HCT116 (cell line): ENCODE measurements at regions not wholly inside any gene's neighbourhood (a gene's known extent, or its start where the extent isn't known, plus 50 kb on each side); places are given as distances from the start of the nearest gene placed in this dataset.

Source experiments
- ATAC-seq: fragments of 200-7000 bp; cut with Tn5 transposase; 2 replicates; pipeline ENCODE4 v1.9.1; 2020; ENCODE audit warnings: mild to moderate bottlenecking, moderate library complexity
- BruUV-seq: library from RNA; stranded (reverse); fragments of 400-500 nt; replicated peaks from 2 replicates; lab custom pipeline; 2021; lab: Mats Ljungman, UMichigan
- CTCF ChIA-PET: fragments of 300-600 bp; sonication (Branson Sonifier 250); formaldehyde crosslinking; loops from one replicate; lab custom pipeline; 2021; ENCODE audit warnings: antibody characterized with exemption; lab: Charles Lee
- POLR2A ChIA-PET: fragments of 300-600, 350-600 bp; sonication (Branson Sonifier 250); formaldehyde crosslinking; loops from one replicate; lab custom pipeline; 2021; ENCODE audit warnings: antibody characterized with exemption; lab: Charles Lee
- RAD21 ChIA-PET, 2 experiments: fragments of 300-600 bp; sonication (Branson Sonifier 250); formaldehyde crosslinking; loops; one replicate each; lab custom pipeline; 2023; ENCODE audit warnings: low total read pairs in 2 of 2; ENCODE audit not compliant: uncharacterized antibody in 2 of 2, unreplicated experiment in 2 of 2, low non-redundant PET in 1 of 2; lab: Charles Lee
- DNase-seq: peaks from one replicate; pipeline ENCODE4 v3.0.0-alpha.2; 2010; ENCODE audit warnings: low read depth, low spot score
- H2AFZ ChIP-seq: fragments of 200-600 bp; shearing (Covaris generic), sonication (generic); 2 replicates; pipeline ENCODE4 v1.6.1; 2017; ENCODE audit warnings: low read depth, mixed run types, mixed read lengths, antibody characterized with exemption, low read length; ENCODE audit not compliant: poor library complexity, severe bottlenecking
- H3K27ac ChIP-seq: 2 replicates; pipeline ENCODE4 v1.5.1; 2012; ENCODE audit warnings: low read depth, low read length
- H3K27me3 ChIP-seq: fragments of 200-600 bp; sonication (generic); 2 replicates; pipeline ENCODE4 v1.6.1; 2016; ENCODE audit warnings: mixed run types, low read length, mixed read lengths; ENCODE audit not compliant: insufficient read depth
- H3K36me3 ChIP-seq, 2 experiments: fragments of 200-500 bp in 1 of 2; fragments of 200-600 bp in 1 of 2; sonication (Bioruptor generic) in 1 of 2; sonication (generic) in 1 of 2; 2 replicates each; pipeline versions ENCODE4 v1.5.1 to v1.6.1; 2014 to 2016; ENCODE audit warnings: low read length in 2 of 2, inconsistent platforms in 1 of 2, mixed read lengths in 1 of 2, mixed run types in 1 of 2; ENCODE audit not compliant: insufficient read depth in 2 of 2, control insufficient read depth in 1 of 2
- H3K4me1 ChIP-seq, 2 experiments: fragments of 200-600 bp in 1 of 2; sonication (generic) in 1 of 2; 2 replicates each; pipeline versions ENCODE4 v1.5.1 to v1.6.1; 2012 to 2017; ENCODE audit warnings: low read length in 2 of 2, inconsistent platforms in 1 of 2, mild to moderate bottlenecking in 1 of 2, mixed read lengths in 1 of 2, mixed run types in 1 of 2, moderate library complexity in 1 of 2; ENCODE audit not compliant: insufficient read depth in 2 of 2, control insufficient read depth in 1 of 2
- H3K4me2 ChIP-seq: fragments of 200-600 bp; sonication (generic); 2 replicates; pipeline ENCODE4 v1.6.1; 2017; ENCODE audit warnings: mixed run types, low read length, mixed read lengths
- H3K4me3 ChIP-seq, 2 experiments: fragments of 200-600 bp in 1 of 2; sonication (generic) in 1 of 2; replicated peaks in 1 of 2; 2 replicates each; pipeline ENCODE4 v1.5.1; 2011 to 2016; ENCODE audit warnings: low read length in 2 of 2, control low read depth in 1 of 2, low read depth in 1 of 2, mild to moderate bottlenecking in 1 of 2, mixed read lengths in 1 of 2, mixed run types in 1 of 2
- H3K79me2 ChIP-seq: fragments of 200-600 bp; sonication (generic); 2 replicates; pipeline ENCODE4 v1.6.1; 2017; ENCODE audit warnings: mild to moderate bottlenecking, mixed run types, low read length, moderate library complexity, mixed read lengths; ENCODE audit not compliant: insufficient read depth
- H3K9ac ChIP-seq: fragments of 200-600 bp; sonication (generic); 2 replicates; pipeline ENCODE4 v1.6.1; 2016; ENCODE audit warnings: low read length, mixed read lengths
- H3K9me2 ChIP-seq: fragments of 200-600 bp; sonication (generic), shearing (Covaris generic); 2 replicates; pipeline ENCODE4 v1.6.1; 2017; ENCODE audit warnings: mixed run types, mild to moderate bottlenecking, moderate library complexity; ENCODE audit not compliant: insufficient read depth
- H3K9me3 ChIP-seq, 2 experiments: fragments of 200-500 bp in 1 of 2; fragments of 200-600 bp in 1 of 2; sonication (Bioruptor generic) in 1 of 2; sonication (generic) in 1 of 2; 2 replicates each; pipeline ENCODE4 v1.6.1; 2014 to 2017; ENCODE audit warnings: low read length in 2 of 2, mixed read lengths in 2 of 2, inconsistent platforms in 1 of 2, low read depth in 1 of 2, mild to moderate bottlenecking in 1 of 2, mixed run types in 1 of 2, moderate library complexity in 1 of 2; ENCODE audit not compliant: control insufficient read depth in 1 of 2, insufficient read depth in 1 of 2
- H4K20me1 ChIP-seq: fragments of 200-600 bp; sonication (generic), shearing (Covaris generic); 2 replicates; pipeline ENCODE4 v1.6.1; 2017; ENCODE audit warnings: mixed run types, mild to moderate bottlenecking, moderate library complexity; ENCODE audit not compliant: insufficient read depth
- ATF3 ChIP-seq: IDR thresholded peaks from 2 replicates; pipeline ENCODE4 v1.6.1; 2012
- CBX3 ChIP-seq: IDR thresholded peaks from 2 replicates; pipeline ENCODE4 v1.6.1; 2012; ENCODE audit warnings: low read depth
- CEBPB ChIP-seq: IDR thresholded peaks from 2 replicates; pipeline ENCODE4 v1.6.1; 2012; ENCODE audit warnings: low read depth
- CTCF ChIP-seq, 3 experiments: fragments of 200-600 bp in 1 of 3; sonication (generic) in 1 of 3; IDR thresholded peaks in 2 of 3; conservative IDR thresholded peaks in 1 of 3; 2 replicates each; pipeline ENCODE4 v1.5.1; 2012 to 2017; ENCODE audit warnings: low read depth in 2 of 3, low read length in 2 of 3, antibody characterized with exemption in 1 of 3, borderline replicate concordance in 1 of 3, control low read depth in 1 of 3, mild to moderate bottlenecking in 1 of 3, mixed read lengths in 1 of 3, mixed run types in 1 of 3, moderate library complexity in 1 of 3; ENCODE audit not compliant: insufficient read depth in 1 of 3
- ELF1 ChIP-seq: IDR thresholded peaks from 2 replicates; pipeline ENCODE4 v1.6.1; 2012; ENCODE audit warnings: low read depth, borderline replicate concordance
- FOSL1 ChIP-seq: IDR thresholded peaks from 2 replicates; pipeline ENCODE4 v1.6.1; 2012; ENCODE audit warnings: low read depth
- JUND ChIP-seq: IDR thresholded peaks from 2 replicates; pipeline ENCODE4 v1.6.1; 2012
- MAX ChIP-seq: IDR thresholded peaks from 2 replicates; pipeline ENCODE4 v1.6.1; 2012
- POLR2AphosphoS5 ChIP-seq: IDR thresholded peaks from 2 replicates; pipeline ENCODE4 v1.6.1; 2011; ENCODE audit warnings: mild to moderate bottlenecking, low read depth, low read length, moderate library complexity
- RAD21 ChIP-seq: IDR thresholded peaks from 2 replicates; pipeline ENCODE4 v1.6.1; 2012; ENCODE audit warnings: low read depth, mild to moderate bottlenecking
- SRF ChIP-seq: IDR thresholded peaks from 2 replicates; pipeline ENCODE4 v1.6.1; 2012; ENCODE audit warnings: low read depth
- TCF7L2 ChIP-seq: IDR thresholded peaks from 2 replicates; pipeline ENCODE4 v1.7.0; 2011; ENCODE audit warnings: borderline replicate concordance, inconsistent platforms; ENCODE audit not compliant: insufficient read depth, insufficient read length; ENCODE audit errors: extremely low read depth
- YY1 ChIP-seq: IDR thresholded peaks from 2 replicates; pipeline ENCODE4 v1.6.1; 2011; ENCODE audit warnings: low read length, low read depth, moderate library complexity, mild to moderate bottlenecking; ENCODE audit not compliant: insufficient replicate concordance; ENCODE audit errors: extremely low read depth
- ZFX ChIP-seq: fragments of 450-650 bp; IDR thresholded peaks from 2 replicates; pipeline ENCODE4 v1.6.1; 2017
- ZNF274 ChIP-seq: fragments of 200-500 bp; sonication (Bioruptor generic); IDR thresholded peaks from 2 replicates; pipeline ENCODE4 v1.6.1; 2014; ENCODE audit warnings: mild to moderate bottlenecking, low read depth, low read length, inconsistent platforms
- intact Hi-C: fragments of 100-400 bp; cut with micrococcal nuclease; formaldehyde crosslinking; loops from 2 replicates; pipeline ENCODE4 v1.10.0; 2022
- TF ChIP-seq, protein P1 (sequence below): IDR thresholded peaks from 2 replicates; pipeline ENCODE4 v1.6.1; 2012; ENCODE audit warnings: low read depth

GRCh38 chr5:102036927-102037326 is 259.2 kb downstream of the SLCO4C1 start:
- TF ChIP-seq JUND (no peak), RAD21 (no peak), CTCF (IDR thresholded peaks at IDR 0.05 in 2 of 3, conservative IDR thresholded peaks at IDR 0.05 in 1 of 3; ENCODE audit: borderline replicate concordance in 1 of 3, insufficient read depth in 1 of 3, low read depth in 2 of 3, low read length in 2 of 3) (no peak), MAX (no peak), ZNF274 (no peak), ZFX (no peak), CEBPB (no peak), FOSL1 (no peak), ELF1 (no peak), CBX3 (no peak), TCF7L2 (no peak), ATF3 (no peak), POLR2AphosphoS5 (no peak), SRF (no peak), YY1 (no peak)
- TF ChIP-seq, protein P1, sequence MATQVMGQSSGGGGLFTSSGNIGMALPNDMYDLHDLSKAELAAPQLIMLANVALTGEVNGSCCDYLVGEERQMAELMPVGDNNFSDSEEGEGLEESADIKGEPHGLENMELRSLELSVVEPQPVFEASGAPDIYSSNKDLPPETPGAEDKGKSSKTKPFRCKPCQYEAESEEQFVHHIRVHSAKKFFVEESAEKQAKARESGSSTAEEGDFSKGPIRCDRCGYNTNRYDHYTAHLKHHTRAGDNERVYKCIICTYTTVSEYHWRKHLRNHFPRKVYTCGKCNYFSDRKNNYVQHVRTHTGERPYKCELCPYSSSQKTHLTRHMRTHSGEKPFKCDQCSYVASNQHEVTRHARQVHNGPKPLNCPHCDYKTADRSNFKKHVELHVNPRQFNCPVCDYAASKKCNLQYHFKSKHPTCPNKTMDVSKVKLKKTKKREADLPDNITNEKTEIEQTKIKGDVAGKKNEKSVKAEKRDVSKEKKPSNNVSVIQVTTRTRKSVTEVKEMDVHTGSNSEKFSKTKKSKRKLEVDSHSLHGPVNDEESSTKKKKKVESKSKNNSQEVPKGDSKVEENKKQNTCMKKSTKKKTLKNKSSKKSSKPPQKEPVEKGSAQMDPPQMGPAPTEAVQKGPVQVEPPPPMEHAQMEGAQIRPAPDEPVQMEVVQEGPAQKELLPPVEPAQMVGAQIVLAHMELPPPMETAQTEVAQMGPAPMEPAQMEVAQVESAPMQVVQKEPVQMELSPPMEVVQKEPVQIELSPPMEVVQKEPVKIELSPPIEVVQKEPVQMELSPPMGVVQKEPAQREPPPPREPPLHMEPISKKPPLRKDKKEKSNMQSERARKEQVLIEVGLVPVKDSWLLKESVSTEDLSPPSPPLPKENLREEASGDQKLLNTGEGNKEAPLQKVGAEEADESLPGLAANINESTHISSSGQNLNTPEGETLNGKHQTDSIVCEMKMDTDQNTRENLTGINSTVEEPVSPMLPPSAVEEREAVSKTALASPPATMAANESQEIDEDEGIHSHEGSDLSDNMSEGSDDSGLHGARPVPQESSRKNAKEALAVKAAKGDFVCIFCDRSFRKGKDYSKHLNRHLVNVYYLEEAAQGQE, result no peak
- TF ChIP-seq, all 23 proteins: peak for 0
- no peaks in the 10 kb centered on the region for H3K9me2 ChIP-seq
- no peaks in the 10 kb centered on the region for H3K9me3 ChIP-seq
- no peaks in the 10 kb centered on the region for H3K36me3 ChIP-seq
- CTCF ChIA-PET, result no interaction called here
- H3K79me2 ChIP-seq, result no peaks in the 10 kb centered on the region
- H3K4me3 ChIP-seq, result no peak overlapping the region
- H4K20me1 ChIP-seq, result no peaks in the 10 kb centered on the region
- no peak for ATAC-seq
- no peak overlapping the region for H3K4me2 ChIP-seq
- H3K27me3 ChIP-seq, result no peaks in the 10 kb centered on the region
- DNase-seq, result no peak
- no peaks in the 10 kb centered on the region for H3K4me1 ChIP-seq
- H2AFZ ChIP-seq, result no peak overlapping the region
- no TSS peak for BruUV-seq
- intact Hi-C loops, result no loop called here
- H3K27ac ChIP-seq, result no peak overlapping the region
- RAD21 ChIA-PET, result no interaction called here
- POLR2A ChIA-PET, result no interaction called here
- H3K9ac ChIP-seq, result no peak overlapping the region
